Kidney (tissue), 13 donors: ENCODE measurements at regions not wholly inside any gene's neighbourhood (a gene's known extent, or its start where the extent isn't known, plus 50 kb on each side); places are given as distances from the start of the nearest gene placed in this dataset.

Experiments used
- DNase-seq, 5 donors: peaks; one replicate each; pipeline ENCODE4 v3.0.0-alpha.2; 2013 to 2020
- FAIRE-seq: peaks from 2 replicates; lab custom pipeline; 2012; peaks lifted over from hg19 to GRCh38; lab: Jason Lieb, UNC
- H3K27ac ChIP-seq, 2 donors: one replicate each; pipeline ENCODE4 v1.7.0; 2013; ENCODE audit warnings: low read depth in 2 of 2, low read length in 2 of 2, inconsistent platforms in 1 of 2
- H3K27me3 ChIP-seq: one replicate; pipeline ENCODE4 v1.7.1; 2013; ENCODE audit warnings: low read length, inconsistent platforms; ENCODE audit not compliant: control insufficient read depth, insufficient read depth
- H3K36me3 ChIP-seq, 3 donors: one replicate each; pipeline versions ENCODE4 v1.7.0 to v1.7.1; 2013; ENCODE audit warnings: low read length in 3 of 3, control low read depth in 1 of 3, inconsistent platforms in 1 of 3; ENCODE audit not compliant: insufficient read depth in 3 of 3, control insufficient read depth in 2 of 3
- H3K4me1 ChIP-seq, 3 donors: one replicate each; pipeline versions ENCODE4 v1.7.0 to v1.7.1; 2013; ENCODE audit warnings: low read length in 3 of 3, inconsistent platforms in 1 of 3, low read depth in 1 of 3; ENCODE audit not compliant: control insufficient read depth in 2 of 3, insufficient read depth in 2 of 3
- H3K4me3 ChIP-seq, 3 donors: one replicate each; pipeline versions ENCODE4 v1.7.0 to v1.8.1; 2013; ENCODE audit warnings: low read length in 3 of 3, control low read depth in 1 of 3, inconsistent platforms in 1 of 3
- H3K9ac ChIP-seq, 3 donors: one replicate each; pipeline versions ENCODE4 v1.7.0 to v1.7.1; 2013; ENCODE audit warnings: low read length in 3 of 3, control low read depth in 1 of 3, inconsistent platforms in 1 of 3
- H3K9me3 ChIP-seq, 3 donors: one replicate each; pipeline versions ENCODE4 v1.7.0 to v1.7.1; 2013; ENCODE audit warnings: low read length in 3 of 3, control low read depth in 1 of 3, inconsistent platforms in 1 of 3; ENCODE audit not compliant: control insufficient read depth in 2 of 3, insufficient read depth in 1 of 3
- CTCF ChIP-seq: IDR thresholded peaks from 3 replicates; pipeline ENCODE4 v1.5.1; 2012; ENCODE audit warnings: mild to moderate bottlenecking, moderate library complexity, borderline replicate concordance; ENCODE audit not compliant: insufficient read depth; ENCODE audit errors: extremely low read depth
- intact Hi-C: fragments of 100-400 bp; cut with DNase I; formaldehyde crosslinking; loops from one replicate; pipeline ENCODE4 v1.11.1; 2022
- donor health status: control.
- donor health status: control.
- donor health status: control.
- donor health status: control.
- donor health status: control.
- donor health status: DM: yes; HTN: yes; CAD: no.
- donor health status: Normal renal cell carcinoma (clear cell type).

GRCh38 chr6:43985329-43985728 is 141.9 kb downstream of the MRPL14 start:
- no peaks in the 10 kb centered on the region for H3K27me3 ChIP-seq
- H3K4me1 ChIP-seq, result peaks cover 0 to 8% (median 6%) of the 10 kb centered on the region in 3 donors
- no peak overlapping the region for H3K27ac ChIP-seq
- no peaks in the 10 kb centered on the region for H3K9me3 ChIP-seq
- H3K4me3 ChIP-seq, result no peak overlapping the region
- DNase-seq (no peak), FAIRE-seq (no peak)
- no peak for TF ChIP-seq CTCF
- H3K36me3 ChIP-seq, result no peaks in the 10 kb centered on the region
- H3K9ac ChIP-seq, result no peak overlapping the region
- intact Hi-C loops, result no loop called here

GRCh38 chr6:43984442-43985321 is 142.6 kb downstream of the MRPL14 start:
- FAIRE-seq, result no peak

GRCh38 chr6:43983632-43984031 is 143.6 kb downstream of the MRPL14 start:
- Histone ChIP-seq H3K4me1 (no peaks in the 10 kb centered on the region), H3K27me3 (no peaks in the 10 kb centered on the region), H3K36me3 (no peaks in the 10 kb centered on the region), H3K9me3 (no peaks in the 10 kb centered on the region), H3K4me3 (no peak overlapping the region), H3K9ac (no peak overlapping the region), H3K27ac (no peak overlapping the region)
- FAIRE-seq (no peak), DNase-seq (peak in 4 of 5 donors; percentile 16 to 56 (median 35))
- no peak for TF ChIP-seq CTCF
- intact Hi-C loops, result no loop called here

More at GRCh38 chr6:43984442-43985321, 142.6 kb downstream of the MRPL14 start:
- H3K27me3 ChIP-seq, result no peaks in the 10 kb centered on the region
- H3K36me3 ChIP-seq, result no peaks in the 10 kb centered on the region
- H3K27ac ChIP-seq, result no peak overlapping the region
- H3K9me3 ChIP-seq, result no peaks in the 10 kb centered on the region
- TF ChIP-seq CTCF, result no peak
- no peak overlapping the region for H3K9ac ChIP-seq
- intact Hi-C loops, result no loop called here
- peaks cover 0 to 2% (median under 1%) of the 10 kb centered on the region in 3 donors for H3K4me1 ChIP-seq
- DNase-seq, result peak; percentile 39 to 77 (median 70)
- H3K4me3 ChIP-seq, result no peak overlapping the region
